T-helper 9 cell (primary cell): ENCODE measurements at regions not wholly inside any gene's neighbourhood (a gene's known extent, or its start where the extent isn't known, plus 50 kb on each side); places are given as distances from the start of the nearest gene placed in this dataset.

Experiments used
- DNase-seq: peaks from one replicate; pipeline ENCODE4 v3.0.0-alpha.2; 2020

GRCh38 chr10:78250313-78251015 lies 216.8 kb downstream of the RPS24 start:
- no peak for DNase-seq

GRCh38 chr10:78251016-78251385 lies 217.3 kb downstream of the RPS24 start:
- DNase-seq: no peak

GRCh38 chr10:78252286-78252685 lies 218.6 kb downstream of the RPS24 start:
- no peak for DNase-seq

- no peak for DNase-seq
Observed at GRCh38 chr10:78253063-78253853, 219.6 kb downstream of the RPS24 start.

- DNase-seq: no peak
Observed at GRCh38 chr10:78254013-78254412, 220.3 kb downstream of the RPS24 start.

- no peak for DNase-seq
Observed at GRCh38 chr10:78255214-78255613, 221.6 kb downstream of the RPS24 start.

- DNase-seq: no peak
Observed at GRCh38 chr10:78255796-78256638, 222.4 kb downstream of the RPS24 start.

- no peak for DNase-seq
Observed at GRCh38 chr10:78258323-78259030, 224.8 kb downstream of the RPS24 start.

- DNase-seq: no peak
Observed at GRCh38 chr10:78259391-78259790, 225.7 kb downstream of the RPS24 start.

- DNase-seq: no peak
Observed at GRCh38 chr10:78260141-78260540, 226.5 kb downstream of the RPS24 start.

GRCh38 chr10:78260680-78261079 lies 227.0 kb downstream of the RPS24 start:
- DNase-seq: no peak

- DNase-seq: no peak
Observed at GRCh38 chr10:78261291-78261690, 227.6 kb downstream of the RPS24 start.

GRCh38 chr10:78262860-78263259 lies 229.2 kb downstream of the RPS24 start:
- DNase-seq: no peak

- DNase-seq: no peak
Observed at GRCh38 chr10:78263521-78263988, 229.9 kb downstream of the RPS24 start.

- no peak for DNase-seq
Observed at GRCh38 chr10:78264361-78264760, 230.7 kb downstream of the RPS24 start.

GRCh38 chr10:78266741-78267469 lies 233.2 kb downstream of the RPS24 start:
- DNase-seq: no peak

GRCh38 chr10:78267598-78267997 lies 233.9 kb downstream of the RPS24 start:
- DNase-seq: no peak

GRCh38 chr10:78269060-78269459 lies 235.4 kb downstream of the RPS24 start:
- DNase-seq: no peak

GRCh38 chr10:78272329-78272728 lies 238.7 kb downstream of the RPS24 start:
- no peak for DNase-seq

- no peak for DNase-seq
Observed at GRCh38 chr10:78274491-78274890, 240.8 kb downstream of the RPS24 start.

- DNase-seq: no peak
Observed at GRCh38 chr10:78276139-78276538, 242.5 kb downstream of the RPS24 start.
